ENCODE measurements at regions not wholly inside any gene's neighbourhood (a gene's known extent, or its start where the extent isn't known, plus 50 kb on each side); places are given as distances from the start of the nearest gene placed in this dataset.

- no peak for FAIRE-seq
Measured at GRCh38 chr5:61652916-61653315, 320.9 kb downstream of the ZSWIM6 start.

GRCh38 chr5:61653807-61654580 is 321.9 kb downstream of the ZSWIM6 start:
- FAIRE-seq (no peak), DNase-seq (ENCODE audit: low spot score) (no peak)

More at GRCh38 chr5:61652916-61653315, 320.9 kb downstream of the ZSWIM6 start:
- DNase-seq (ENCODE audit: low spot score): no peak

GRCh38 chr5:61654876-61655275 is 322.8 kb downstream of the ZSWIM6 start:
- FAIRE-seq (no peak), DNase-seq (ENCODE audit: low spot score) (no peak)

- DNase-seq (ENCODE audit: low spot score): no peak
- FAIRE-seq: no peak
Measured at GRCh38 chr5:61657010-61657409, 325.0 kb downstream of the ZSWIM6 start.

- DNase-seq (ENCODE audit: low spot score) (no peak), FAIRE-seq (no peak)
Measured at GRCh38 chr5:61657686-61658085, 325.6 kb downstream of the ZSWIM6 start.

- no peak for FAIRE-seq
- DNase-seq (ENCODE audit: low spot score): peak; percentile 12
Measured at GRCh38 chr5:61658592-61659008, 326.5 kb downstream of the ZSWIM6 start.

- no peak for DNase-seq (ENCODE audit: low spot score)
- FAIRE-seq: no peak
Measured at GRCh38 chr5:61659221-61659696, 327.2 kb downstream of the ZSWIM6 start.

GRCh38 chr5:61662670-61663069 is 330.6 kb downstream of the ZSWIM6 start:
- DNase-seq (ENCODE audit: low spot score) (no peak), FAIRE-seq (no peak)

GRCh38 chr5:61666064-61666621 is 334.1 kb downstream of the ZSWIM6 start:
- DNase-seq (ENCODE audit: low spot score) (no peak), FAIRE-seq (no peak)

GRCh38 chr5:61667525-61668218 is 335.6 kb downstream of the ZSWIM6 start:
- DNase-seq (ENCODE audit: low spot score) (no peak), FAIRE-seq (no peak)

- DNase-seq (ENCODE audit: low spot score) (no peak), FAIRE-seq (no peak)
Measured at GRCh38 chr5:61669531-61669930, 337.5 kb downstream of the ZSWIM6 start.

GRCh38 chr5:61670941-61671340 is 338.9 kb downstream of the ZSWIM6 start:
- DNase-seq (ENCODE audit: low spot score): no peak
- no peak for FAIRE-seq

- FAIRE-seq (no peak), DNase-seq (ENCODE audit: low spot score) (peak; percentile 11)
Measured at GRCh38 chr5:61673007-61673735, 341.1 kb downstream of the ZSWIM6 start.

- no peak for FAIRE-seq
- no peak for DNase-seq (ENCODE audit: low spot score)
Measured at GRCh38 chr5:61674378-61674777, 342.3 kb downstream of the ZSWIM6 start.

- FAIRE-seq (no peak), DNase-seq (ENCODE audit: low spot score) (no peak)
Measured at GRCh38 chr5:61675015-61675692, 343.1 kb downstream of the ZSWIM6 start.

GRCh38 chr5:61677220-61677619 is 345.2 kb downstream of the ZSWIM6 start:
- FAIRE-seq (no peak), DNase-seq (ENCODE audit: low spot score) (no peak)

GRCh38 chr5:61678966-61679365 is 346.9 kb downstream of the ZSWIM6 start:
- no peak for DNase-seq (ENCODE audit: low spot score)
- no peak for FAIRE-seq

- FAIRE-seq: no peak
- DNase-seq (ENCODE audit: low spot score): no peak
Measured at GRCh38 chr5:61679562-61679961, 347.5 kb downstream of the ZSWIM6 start.

- DNase-seq (ENCODE audit: low spot score): no peak
- no peak for FAIRE-seq
Measured at GRCh38 chr5:61680247-61680646, 348.2 kb downstream of the ZSWIM6 start.

GRCh38 chr5:61683148-61683547 is 351.1 kb downstream of the ZSWIM6 start:
- FAIRE-seq: no peak
- no peak for DNase-seq (ENCODE audit: low spot score)

- FAIRE-seq (no peak), DNase-seq (ENCODE audit: low spot score) (no peak)
Measured at GRCh38 chr5:61683926-61684325, 351.9 kb downstream of the ZSWIM6 start.
